HEK293 (cell line): ENCODE measurements at regions not wholly inside any gene's neighbourhood (a gene's known extent, or its start where the extent isn't known, plus 50 kb on each side); places are given as distances from the start of the nearest gene placed in this dataset.

Source experiments
- CTCF ChIP-seq: fragments of 450-650 bp; formaldehyde crosslinking; IDR thresholded peaks from 2 replicates; pipeline ENCODE4 v1.5.1; 2016; ENCODE audit warnings: missing biosample characterization, missing genetic modification characterization
- YY1 ChIP-seq: fragments of 450-650 bp; formaldehyde crosslinking; IDR thresholded peaks from 2 replicates; pipeline ENCODE4 v1.5.1; 2018; ENCODE audit warnings: missing biosample characterization, missing genetic modification characterization
- ZBTB11 ChIP-seq: fragments of 450-650 bp; formaldehyde crosslinking; conservative IDR thresholded peaks from 2 replicates; pipeline ENCODE4 v1.5.1; 2016; ENCODE audit warnings: low read depth, missing biosample characterization, missing genetic modification characterization
- ZFP3 ChIP-seq: fragments of 450-650 bp; formaldehyde crosslinking; IDR thresholded peaks from 2 replicates; pipeline ENCODE4 v1.5.1; 2016; ENCODE audit warnings: low read depth, missing biosample characterization, missing genetic modification characterization
- ZNF223 ChIP-seq: fragments of 450-650 bp; formaldehyde crosslinking; IDR thresholded peaks from 2 replicates; pipeline ENCODE4 v1.5.1; 2016; ENCODE audit warnings: missing biosample characterization, missing genetic modification characterization
- ZNF24 ChIP-seq: fragments of 450-650 bp; formaldehyde crosslinking; IDR thresholded peaks from 2 replicates; pipeline ENCODE4 v1.5.1; 2016; ENCODE audit warnings: missing biosample characterization, missing genetic modification characterization
- ZNF280C ChIP-seq: fragments of 450-650 bp; formaldehyde crosslinking; IDR thresholded peaks from 2 replicates; pipeline ENCODE4 v1.5.1; 2016; ENCODE audit warnings: missing biosample characterization, missing genetic modification characterization
- ZNF514 ChIP-seq: fragments of 450-650 bp; formaldehyde crosslinking; IDR thresholded peaks from 2 replicates; pipeline ENCODE4 v1.5.1; 2016; ENCODE audit warnings: missing biosample characterization, missing genetic modification characterization
- ZNF549 ChIP-seq: fragments of 450-650 bp; IDR thresholded peaks from 2 replicates; pipeline ENCODE4 v1.5.1; 2018; ENCODE audit warnings: missing biosample characterization, missing genetic modification characterization, mild to moderate bottlenecking, inconsistent platforms, moderate library complexity
- ZNF560 ChIP-seq: fragments of 450-650 bp; formaldehyde crosslinking; IDR thresholded peaks from 2 replicates; pipeline ENCODE4 v1.5.1; 2017; ENCODE audit warnings: missing biosample characterization, missing genetic modification characterization, borderline replicate concordance
- ZNF629 ChIP-seq: fragments of 450-650 bp; formaldehyde crosslinking; IDR thresholded peaks from 2 replicates; pipeline ENCODE4 v1.5.1; 2017; ENCODE audit warnings: missing biosample characterization, missing genetic modification characterization

GRCh38 chr7:145151676-145152075 is 315.8 kb upstream of the TPK1 start:
- TF ChIP-seq ZNF280C (tag by site-specific recombination) (no peak), YY1 (tag by site-specific recombination) (no peak), ZBTB11 (tag by site-specific recombination) (no peak), ZNF24 (tag by site-specific recombination) (no peak), ZNF560 (no peak), ZFP3 (tag by site-specific recombination) (no peak), CTCF (no peak), ZNF549 (tag by site-specific recombination) (no peak), ZNF223 (tag by site-specific recombination) (no peak), ZNF629 (tag by site-specific recombination) (no peak), ZNF514 (tag by site-specific recombination) (no peak)
